Subcutaneous abdominal adipose tissue (tissue), 5 donors: ENCODE measurements at regions not wholly inside any gene's neighbourhood (a gene's known extent, or its start where the extent isn't known, plus 50 kb on each side); places are given as distances from the start of the nearest gene placed in this dataset.
A peak's percentile ranks its signal among the peaks of the same experiment; 100 is the strongest.

ENCODE experiments used
- H3K27ac ChIP-seq: one replicate; pipeline ENCODE4 v1.7.0; 2013; ENCODE audit warnings: low read depth, mild to moderate bottlenecking, inconsistent platforms, low read length, moderate library complexity
- H3K27me3 ChIP-seq, 5 donors: one replicate each; pipeline ENCODE4 v1.7.0; 2013; ENCODE audit warnings: low read length in 5 of 5, inconsistent platforms in 1 of 5; ENCODE audit not compliant: control insufficient read depth in 5 of 5, insufficient read depth in 4 of 5
- H3K36me3 ChIP-seq, 5 donors: one replicate each; pipeline ENCODE4 v1.7.0; 2013; ENCODE audit warnings: low read length in 5 of 5; ENCODE audit not compliant: control insufficient read depth in 5 of 5, insufficient read depth in 5 of 5
- H3K4me1 ChIP-seq, 5 donors: one replicate each; pipeline ENCODE4 v1.7.0; 2013; ENCODE audit warnings: low read length in 5 of 5, mild to moderate bottlenecking in 3 of 5, moderate library complexity in 1 of 5; ENCODE audit not compliant: control insufficient read depth in 5 of 5, insufficient read depth in 5 of 5
- H3K4me3 ChIP-seq, 5 donors: one replicate each; pipeline ENCODE4 v1.7.0; 2013; ENCODE audit warnings: low read length in 5 of 5, low read depth in 1 of 5
- H3K9ac ChIP-seq, 5 donors: one replicate each; pipeline ENCODE4 v1.7.0; 2013; ENCODE audit warnings: low read length in 5 of 5, mild to moderate bottlenecking in 4 of 5, moderate library complexity in 3 of 5
- H3K9me3 ChIP-seq, 5 donors: one replicate each; pipeline ENCODE4 v1.7.0; 2013; ENCODE audit warnings: low read length in 5 of 5; ENCODE audit not compliant: control insufficient read depth in 5 of 5
- donor health status: healthy.
- donor health status: healthy.
- donor health status: healthy.
- donor health status: healthy.
- donor health status: healthy.

DNA sequence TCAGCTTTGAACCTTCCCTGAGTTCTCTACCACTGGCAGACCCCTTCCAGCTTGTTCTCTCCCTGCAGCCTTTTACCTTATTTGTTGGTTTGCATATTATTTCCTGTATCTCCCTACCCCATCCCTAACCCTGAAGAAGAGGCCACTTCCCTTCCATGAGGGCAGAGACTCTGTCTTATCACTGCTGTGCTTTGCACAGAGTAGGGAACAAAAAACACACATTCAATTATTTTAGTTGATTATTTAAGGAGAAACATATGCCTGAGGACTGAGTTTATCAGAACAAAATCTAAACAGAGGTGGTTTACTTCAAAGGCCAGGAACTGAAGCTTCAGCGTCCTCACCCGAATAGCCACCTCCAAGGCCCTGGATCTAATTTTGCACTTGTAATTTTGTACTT, 111.7 kb upstream of the RFLNA start:
- Histone ChIP-seq H3K4me1 (peaks cover 0 to 6% (median under 1%) of the 10 kb centered on the region in 5 donors), H3K27ac (no peak overlapping the region), H3K9ac (no peak overlapping the region), H3K27me3 (no peaks in the 10 kb centered on the region), H3K9me3 (no peaks in the 10 kb centered on the region), H3K36me3 (no peaks in the 10 kb centered on the region), H3K4me3 (no peak overlapping the region)

- Histone ChIP-seq H3K27me3 (peaks cover 0 to 5% (median 0%) of the 10 kb centered on the region in 5 donors), H3K9ac (no peak overlapping the region), H3K36me3 (no peaks in the 10 kb centered on the region), H3K27ac (no peak overlapping the region), H3K4me3 (no peak overlapping the region), H3K9me3 (no peaks in the 10 kb centered on the region), H3K4me1 (peaks cover 0 to 19% (median 11%) of the 10 kb centered on the region in 5 donors)
These were observed 110.4 kb upstream of the RFLNA start for GRCh38 chr12:124184456-124184855.

GRCh38 chr12:124185971-124186686, 108.8 kb upstream of the RFLNA start:
- Histone ChIP-seq H3K4me1 (peaks cover 0 to 21% (median 11%) of the 10 kb centered on the region in 5 donors), H3K9ac (no peak overlapping the region), H3K4me3 (no peak overlapping the region), H3K27ac (no peak overlapping the region), H3K36me3 (no peaks in the 10 kb centered on the region), H3K27me3 (peaks cover 0 to 5% (median 0%) of the 10 kb centered on the region in 5 donors), H3K9me3 (no peaks in the 10 kb centered on the region)

- H3K9me3 ChIP-seq: no peaks in the 10 kb centered on the region
- peaks cover 0 to 21% (median 11%) of the 10 kb centered on the region in 5 donors for H3K4me1 ChIP-seq
- H3K27ac ChIP-seq: no peak overlapping the region
- H3K27me3 ChIP-seq: peaks cover 0 to 5% (median 0%) of the 10 kb centered on the region in 5 donors
- peak overlapping the region in 2 of 5 donors; percentile 0 to 38 for H3K4me3 ChIP-seq
- H3K9ac ChIP-seq: peak overlapping the region in 1 of 5 donors; percentile 41
- no peaks in the 10 kb centered on the region for H3K36me3 ChIP-seq
These were observed 106.8 kb upstream of the RFLNA start for GRCh38 chr12:124188084-124188483.

DNA sequence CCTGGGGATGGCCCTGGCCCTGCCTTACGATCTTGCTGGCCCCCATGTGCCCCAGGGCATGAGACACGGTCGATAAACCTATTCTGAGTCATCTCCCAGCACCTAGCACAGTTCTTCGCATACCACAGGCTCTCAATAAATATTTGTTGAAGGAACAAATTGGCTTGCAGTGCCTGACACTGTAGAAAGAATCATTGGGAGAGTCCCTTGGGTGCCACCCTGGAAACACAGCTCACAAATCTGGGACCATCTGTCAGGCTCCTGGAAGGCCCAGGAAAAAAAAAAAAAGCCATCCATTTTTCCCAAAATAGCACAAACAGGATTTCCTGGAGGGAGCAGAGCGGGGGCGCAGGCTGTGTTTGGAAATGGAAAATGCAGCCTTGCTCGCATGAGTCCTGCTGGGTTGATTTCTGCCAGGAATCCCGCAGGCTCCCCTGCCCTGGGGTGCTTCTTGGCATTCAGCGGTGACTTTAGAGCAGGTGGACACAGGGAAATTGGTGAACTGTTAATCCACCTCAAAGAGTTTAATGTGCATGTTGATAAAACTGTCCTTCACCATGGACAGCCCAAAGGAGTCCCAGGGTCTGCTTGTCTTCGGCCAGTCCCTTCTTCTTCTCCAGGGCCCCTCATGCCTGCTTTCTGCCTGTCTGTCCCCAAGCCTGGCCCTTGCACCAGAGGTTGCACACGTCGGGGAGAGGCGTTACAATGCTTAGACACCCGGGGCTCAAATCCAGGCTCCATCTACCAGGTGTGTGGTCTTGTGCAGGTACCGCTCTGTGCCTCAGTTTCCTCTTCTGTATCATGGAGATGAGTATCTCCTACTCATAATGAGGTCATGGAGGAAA, 106.1 kb upstream of the RFLNA start:
- Histone ChIP-seq H3K9me3 (peaks cover 0 to 3% (median 1%) of the 10 kb centered on the region in 5 donors), H3K4me1 (peaks cover 0 to 21% (median 11%) of the 10 kb centered on the region in 5 donors), H3K9ac (peak overlapping the region in 1 of 5 donors; percentile 41), H3K4me3 (peak overlapping the region in 2 of 5 donors; percentile 0 to 38), H3K27me3 (peaks cover 0 to 5% (median 0%) of the 10 kb centered on the region in 5 donors), H3K36me3 (no peaks in the 10 kb centered on the region), H3K27ac (no peak overlapping the region)

DNA sequence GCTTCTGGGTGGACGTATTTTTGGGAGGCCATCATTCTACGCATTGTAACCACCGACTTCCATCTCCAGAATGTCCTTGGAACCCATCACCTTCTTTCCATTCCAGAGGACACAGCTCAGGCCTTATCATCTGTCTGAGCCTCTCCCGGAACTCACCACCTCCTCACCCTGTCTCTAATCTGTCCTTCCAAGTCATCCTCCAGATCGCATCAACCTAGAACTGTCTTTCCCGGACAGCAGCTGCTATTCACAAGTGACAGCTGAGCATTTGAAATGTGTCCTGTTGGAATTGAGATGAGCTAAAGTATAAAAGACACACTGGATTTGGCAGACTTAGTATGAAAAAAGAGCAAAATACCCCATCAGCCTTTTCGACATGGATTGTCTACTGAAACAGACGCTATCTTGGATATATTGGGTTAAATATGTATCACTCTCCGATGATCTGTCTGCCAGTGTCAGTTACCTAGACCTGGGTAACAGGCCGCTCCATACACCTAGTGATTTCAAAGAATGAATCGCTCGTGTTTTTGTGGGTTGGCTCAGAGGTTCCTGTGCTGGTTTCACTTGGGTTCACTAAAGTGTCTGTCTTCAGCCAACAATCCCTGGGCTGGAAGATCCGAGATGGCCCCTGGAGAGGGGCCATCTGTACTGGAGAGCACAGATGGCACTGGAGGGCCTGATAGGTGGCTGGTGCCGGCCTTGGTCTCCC, 104.4 kb upstream of the RFLNA start:
- Histone ChIP-seq H3K4me1 (peaks cover 0 to 21% (median 11%) of the 10 kb centered on the region in 5 donors), H3K4me3 (no peak overlapping the region), H3K27me3 (peaks cover 0 to 7% (median 0%) of the 10 kb centered on the region in 5 donors), H3K9ac (no peak overlapping the region), H3K36me3 (no peaks in the 10 kb centered on the region), H3K27ac (no peak overlapping the region), H3K9me3 (peaks cover 0 to 6% (median 2%) of the 10 kb centered on the region in 5 donors)

DNA sequence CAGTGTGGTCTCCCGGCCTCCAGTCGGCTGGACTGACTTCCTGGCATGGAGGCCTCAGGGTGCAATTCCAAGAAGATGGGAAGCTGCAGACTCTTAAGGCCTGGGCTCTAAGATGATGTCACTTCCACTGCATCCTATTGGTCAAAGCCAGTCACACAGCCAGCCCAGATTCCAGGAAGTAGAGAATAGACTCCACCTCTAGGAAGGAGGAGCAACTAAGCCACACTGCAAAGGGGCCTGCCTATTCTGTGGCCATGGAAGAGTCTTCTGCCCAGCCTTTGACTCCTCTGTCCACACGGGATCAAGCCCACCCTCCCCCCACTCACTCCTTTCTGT, 103.9 kb upstream of the RFLNA start:
- H3K4me1 ChIP-seq: peaks cover 0 to 21% (median 11%) of the 10 kb centered on the region in 5 donors
- H3K27me3 ChIP-seq: peaks cover 0 to 8% (median 0%) of the 10 kb centered on the region in 5 donors
- no peak overlapping the region for H3K27ac ChIP-seq
- no peak overlapping the region for H3K4me3 ChIP-seq
- no peak overlapping the region for H3K9ac ChIP-seq
- H3K9me3 ChIP-seq: peaks cover 0 to 6% (median 3%) of the 10 kb centered on the region in 5 donors
- H3K36me3 ChIP-seq: no peaks in the 10 kb centered on the region

DNA sequence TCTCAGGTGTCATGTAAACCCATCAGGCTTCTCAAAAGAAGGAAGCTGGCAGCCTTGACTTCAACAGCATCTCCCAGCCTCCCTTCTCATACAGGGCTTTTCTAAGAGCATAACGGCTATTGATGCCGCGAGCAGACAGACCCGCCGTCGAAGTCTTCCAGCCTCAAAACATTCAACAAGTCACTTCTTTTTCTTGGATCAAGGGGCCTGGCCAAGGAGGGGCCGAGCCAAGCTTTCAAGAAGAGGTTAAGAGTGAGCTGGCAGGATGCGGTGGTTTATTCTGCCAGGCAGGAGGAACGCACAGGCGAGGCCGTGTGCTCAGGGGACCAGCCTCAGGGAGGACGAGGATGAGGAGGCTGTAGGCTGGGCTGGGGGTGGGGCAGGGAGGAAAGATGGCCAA, 102.9 kb upstream of the RFLNA start:
- H3K27me3 ChIP-seq: peaks cover 0 to 8% (median 0%) of the 10 kb centered on the region in 5 donors
- H3K9ac ChIP-seq: no peak overlapping the region
- peaks cover 0 to 16% (median 10%) of the 10 kb centered on the region in 5 donors for H3K9me3 ChIP-seq
- H3K4me3 ChIP-seq: no peak overlapping the region
- H3K4me1 ChIP-seq: peaks cover 0 to 21% (median 11%) of the 10 kb centered on the region in 5 donors
- H3K27ac ChIP-seq: no peak overlapping the region
- no peaks in the 10 kb centered on the region for H3K36me3 ChIP-seq

- H3K36me3 ChIP-seq: no peaks in the 10 kb centered on the region
These were observed 100.5 kb upstream of the RFLNA start for GRCh38 chr12:124194264-124194892.

More at GRCh38 chr12:124194264-124194892, 100.5 kb upstream of the RFLNA start:
- peaks cover 0 to 5% (median 0%) of the 10 kb centered on the region in 5 donors for H3K27me3 ChIP-seq
- peaks cover 0 to 3% (median 0%) of the 10 kb centered on the region in 5 donors for H3K4me1 ChIP-seq
- H3K9me3 ChIP-seq: peaks cover 0 to 26% (median 20%) of the 10 kb centered on the region in 5 donors
- H3K4me3 ChIP-seq: no peak overlapping the region
- no peak overlapping the region for H3K9ac ChIP-seq
- no peak overlapping the region for H3K27ac ChIP-seq
